H54 (cell line): ENCODE measurements at regions not wholly inside any gene's neighbourhood (a gene's known extent, or its start where the extent isn't known, plus 50 kb on each side); places are given as distances from the start of the nearest gene placed in this dataset.

Experiments
- DNase-seq: peaks from one replicate; pipeline ENCODE4 v3.0.0; 2011; ENCODE audit warnings: low spot score, mixed read lengths; ENCODE audit not compliant: insufficient read length
- FAIRE-seq: peaks from 3 replicates; lab custom pipeline; 2011; peaks lifted over from hg19 to GRCh38; lab: Jason Lieb, UNC
- POLR2A ChIP-seq: IDR thresholded peaks from 2 replicates; pipeline ENCODE4 v1.6.1; 2011; ENCODE audit warnings: low read depth, mild to moderate bottlenecking, low read length

DNA sequence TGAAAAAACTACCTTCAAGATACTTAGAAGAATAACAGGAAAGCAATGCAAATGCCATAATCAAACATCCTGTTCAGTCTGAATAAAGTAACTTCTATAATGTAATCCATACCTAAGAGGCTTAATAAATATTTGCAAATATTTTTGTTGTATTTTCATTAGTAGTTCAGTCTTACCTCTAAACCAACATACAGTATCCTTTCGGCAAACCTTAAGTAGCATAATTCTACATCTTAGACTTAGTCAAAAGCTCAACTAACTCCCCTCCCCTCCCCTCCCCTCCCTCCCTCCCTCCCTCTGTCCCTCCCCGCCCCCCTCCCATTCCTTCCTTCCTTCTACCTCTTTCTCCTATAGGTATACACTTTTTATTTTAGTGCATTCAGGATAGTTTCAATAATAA is 1373.2 kb downstream of the SUCLG1 start:
- no peak for FAIRE-seq
- no peak for DNase-seq
- TF ChIP-seq POLR2A, result no peak

DNA sequence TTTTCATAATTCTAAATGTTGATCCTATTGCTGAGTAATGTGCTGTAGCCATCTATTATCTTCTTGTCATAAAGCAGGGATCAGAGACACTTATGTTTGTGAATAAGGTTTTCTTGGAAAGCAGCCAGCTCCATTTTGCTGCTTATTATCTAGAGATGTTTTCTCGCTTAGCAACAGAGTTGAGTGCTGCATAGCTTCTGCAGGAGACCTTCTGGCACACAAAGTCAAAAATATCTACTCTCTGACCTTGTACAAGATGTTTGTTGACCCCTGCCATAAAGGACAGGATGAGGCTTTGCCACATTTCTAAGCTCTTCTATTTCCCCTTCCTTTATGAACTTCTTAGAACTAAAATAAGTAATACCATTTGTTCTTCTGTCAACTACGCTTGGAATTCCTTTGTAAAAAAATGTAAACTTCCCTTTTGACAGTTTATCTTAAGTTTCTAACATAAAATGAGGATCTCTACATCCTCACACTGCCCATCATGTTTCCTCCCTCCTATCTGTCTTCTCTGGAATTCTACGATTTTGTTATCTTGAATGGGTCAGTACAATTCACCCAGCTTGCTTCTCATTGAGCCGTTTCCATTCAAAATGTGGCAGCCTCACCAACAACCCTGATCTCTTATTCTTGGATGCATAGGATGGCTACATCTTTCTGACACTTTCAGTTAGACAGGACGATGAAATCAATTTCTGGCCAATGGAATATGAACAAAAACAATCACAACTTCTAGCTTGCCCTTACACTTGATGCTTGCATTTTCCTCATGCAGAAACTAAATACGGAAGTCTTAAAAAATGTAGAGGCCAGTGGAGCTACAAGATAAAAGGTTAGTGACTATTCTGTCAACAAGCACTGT is 1377.0 kb downstream of the SUCLG1 start:
- FAIRE-seq, result no peak
- TF ChIP-seq POLR2A, result no peak
- no peak for DNase-seq

DNA sequence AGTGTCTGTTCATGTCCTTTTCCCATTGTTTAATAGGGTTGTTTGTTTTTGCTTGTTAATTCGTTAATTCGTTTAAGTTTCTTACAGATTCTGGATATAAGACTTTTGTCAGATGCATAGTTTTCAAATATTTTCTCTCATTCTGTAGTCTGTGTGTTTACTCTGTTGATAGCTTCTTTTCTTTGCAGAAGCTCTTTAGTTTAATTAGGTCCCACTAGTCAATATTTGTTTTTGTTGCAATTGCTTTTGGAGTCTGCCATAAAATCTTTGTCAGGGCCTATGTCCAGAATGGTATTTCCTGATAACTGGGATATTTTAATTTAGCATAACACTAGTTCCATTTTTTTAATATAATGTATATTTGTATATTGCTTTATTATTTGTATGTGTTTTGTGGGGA is 1380.1 kb downstream of the SUCLG1 start:
- TF ChIP-seq POLR2A, result no peak
- FAIRE-seq, result no peak
- no peak for DNase-seq

DNA sequence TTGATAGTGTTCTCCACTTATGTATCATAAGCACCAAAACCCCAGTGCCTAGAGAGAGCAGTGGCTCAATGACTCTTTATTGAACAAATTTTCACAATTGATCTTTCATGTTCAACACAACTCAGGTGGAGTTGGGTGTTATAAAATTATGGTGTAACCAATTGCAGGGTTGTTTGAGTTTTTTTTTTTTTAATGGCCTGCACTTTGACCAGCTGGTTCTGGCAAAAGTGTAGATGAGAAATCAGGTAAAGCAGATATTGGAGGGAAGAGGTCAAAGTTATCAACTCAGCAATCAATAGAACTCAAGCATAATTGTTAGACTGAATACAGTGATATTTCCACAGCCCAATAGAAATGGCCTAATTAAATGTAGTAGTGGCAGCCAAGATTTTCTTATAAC is 1386.3 kb downstream of the SUCLG1 start:
- FAIRE-seq (no peak), DNase-seq (no peak)
- no peak for TF ChIP-seq POLR2A

DNA sequence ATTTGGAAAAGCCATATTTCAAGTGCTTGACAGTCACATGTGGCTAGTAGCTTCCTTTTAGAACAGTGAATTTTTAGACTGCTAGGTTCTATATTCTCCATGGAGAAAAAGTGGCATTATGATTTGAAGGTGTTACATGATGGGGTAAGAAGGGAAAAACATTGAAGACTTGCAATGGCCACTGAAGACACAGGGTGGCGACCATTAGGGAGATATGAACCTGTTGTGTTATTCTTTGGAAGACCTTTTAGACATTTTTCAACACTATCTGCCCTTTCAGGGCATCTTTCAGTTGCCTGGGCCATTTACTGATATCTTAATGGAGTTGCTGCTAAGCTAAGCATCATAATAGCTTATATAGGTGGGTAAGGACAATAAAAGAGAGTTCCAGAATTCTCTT is 1387.2 kb downstream of the SUCLG1 start:
- FAIRE-seq (no peak), DNase-seq (no peak)
- TF ChIP-seq POLR2A, result no peak

DNA sequence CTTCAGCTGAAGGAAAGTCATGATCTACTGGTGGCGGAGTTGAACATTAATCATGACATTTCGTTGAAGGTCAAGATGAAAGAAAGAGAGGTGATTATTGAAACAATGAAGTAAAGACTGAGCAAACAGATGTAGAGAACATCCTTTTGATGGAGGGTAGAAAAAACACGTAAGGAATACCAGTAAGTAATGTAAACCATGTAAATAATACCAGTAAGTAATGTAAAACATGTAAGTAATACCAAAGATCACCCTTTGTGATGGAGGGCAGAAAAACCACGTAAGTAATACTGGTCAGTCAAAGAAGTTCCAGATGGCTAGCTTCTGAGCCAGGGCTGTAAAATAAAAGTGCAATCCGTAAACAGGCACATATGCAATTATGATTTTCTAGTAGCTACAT is 1387.7 kb downstream of the SUCLG1 start:
- DNase-seq (no peak), FAIRE-seq (no peak)
- TF ChIP-seq POLR2A, result no peak

DNA sequence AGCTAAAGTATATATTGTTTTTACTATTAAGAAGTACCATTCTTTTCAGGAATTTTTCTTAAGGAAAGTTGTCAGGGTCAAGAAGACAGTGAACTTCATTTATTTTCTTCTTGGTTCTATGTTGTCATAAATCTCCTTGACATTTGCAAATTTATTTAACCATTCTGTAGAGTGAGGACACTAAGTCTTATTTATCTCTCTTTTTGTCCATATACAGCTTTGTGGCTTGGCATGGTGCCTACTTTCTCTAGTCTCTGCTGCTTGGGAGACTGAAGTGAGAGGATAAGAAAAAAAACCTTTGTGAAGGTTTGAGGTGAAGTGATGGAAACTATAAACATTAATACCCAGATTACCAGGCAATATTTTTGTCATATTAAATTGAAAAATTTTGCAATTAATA is 1389.4 kb downstream of the SUCLG1 start:
- TF ChIP-seq POLR2A, result no peak
- DNase-seq, result no peak
- FAIRE-seq, result peak; percentile 23

DNA sequence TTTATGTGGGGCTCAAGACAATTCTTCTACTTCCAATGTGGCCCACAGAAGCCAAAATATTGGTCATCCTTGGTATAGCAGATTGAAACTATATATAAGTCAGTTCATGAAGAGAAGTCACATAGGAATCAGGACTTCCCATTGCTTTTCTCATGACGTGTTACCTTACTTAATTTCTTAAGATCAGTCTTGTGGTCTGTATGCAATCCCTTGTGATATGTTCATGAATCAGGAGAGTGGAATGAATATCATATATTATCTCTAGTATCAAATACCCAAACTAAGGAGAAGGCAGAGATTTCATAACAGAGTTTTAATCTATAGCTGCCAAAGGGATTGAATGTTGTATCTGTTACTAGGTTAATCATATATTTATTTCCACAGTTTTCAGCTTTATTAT is 1390.4 kb downstream of the SUCLG1 start:
- DNase-seq (no peak), FAIRE-seq (no peak)
- no peak for TF ChIP-seq POLR2A

DNA sequence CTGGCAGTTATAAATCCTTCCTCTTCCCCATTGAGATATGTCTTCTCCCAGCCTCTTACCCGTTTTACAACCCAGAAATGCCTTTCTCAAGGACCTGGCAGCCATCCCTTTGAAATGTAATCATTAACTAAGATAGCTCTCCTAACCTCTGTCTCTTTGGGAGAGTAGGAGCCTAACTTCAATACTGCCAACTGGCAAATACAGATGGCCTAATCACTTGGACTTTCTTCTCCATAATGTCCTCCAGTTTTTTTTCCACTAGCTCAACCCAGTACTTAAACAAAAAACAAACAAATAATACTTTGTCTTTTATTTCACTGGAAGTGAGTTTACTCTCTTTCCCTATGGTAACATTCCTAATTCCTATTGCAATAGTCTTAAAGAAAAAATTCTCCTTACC is 1391.1 kb downstream of the SUCLG1 start:
- DNase-seq, result no peak
- no peak for TF ChIP-seq POLR2A
- FAIRE-seq, result no peak

DNA sequence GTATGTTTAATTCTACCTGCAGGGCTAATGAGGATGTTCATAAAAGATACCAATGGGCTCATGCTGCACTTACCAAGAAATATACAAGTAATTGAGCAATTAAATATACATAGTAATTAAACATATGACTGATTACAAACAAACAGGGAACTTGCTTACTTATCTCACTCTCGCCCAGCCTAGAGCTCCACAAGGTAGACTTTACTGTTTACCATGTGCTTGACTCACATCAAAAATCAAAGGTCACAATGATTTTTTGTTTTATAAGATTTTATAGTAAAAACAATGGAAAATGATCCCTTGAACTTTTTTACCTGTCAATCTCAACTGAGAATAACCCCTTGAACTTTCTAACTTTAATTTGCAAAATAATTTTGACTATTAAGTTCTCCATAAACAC is 1395.1 kb downstream of the SUCLG1 start:
- DNase-seq, result no peak
- no peak for TF ChIP-seq POLR2A
- FAIRE-seq, result no peak

DNA sequence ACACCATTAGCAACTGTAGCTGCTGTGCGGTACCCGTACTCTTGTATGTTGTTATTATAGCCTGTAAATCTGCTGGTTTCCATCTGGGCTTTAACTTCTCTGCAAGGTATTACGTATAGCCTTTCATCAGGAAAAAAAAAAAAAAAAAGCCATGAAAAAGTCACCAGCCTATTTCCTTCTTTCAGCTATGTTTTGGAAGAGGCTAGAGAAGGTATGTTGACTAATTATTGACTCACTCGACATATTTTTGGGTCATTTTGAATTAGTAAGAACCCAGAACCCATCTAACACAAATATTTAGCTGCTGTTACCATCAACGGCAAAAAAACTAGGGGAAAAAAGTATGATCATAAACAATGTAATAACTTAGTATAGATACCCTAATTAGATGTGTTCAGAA is 1395.6 kb downstream of the SUCLG1 start:
- no peak for FAIRE-seq
- TF ChIP-seq POLR2A, result no peak
- no peak for DNase-seq

DNA sequence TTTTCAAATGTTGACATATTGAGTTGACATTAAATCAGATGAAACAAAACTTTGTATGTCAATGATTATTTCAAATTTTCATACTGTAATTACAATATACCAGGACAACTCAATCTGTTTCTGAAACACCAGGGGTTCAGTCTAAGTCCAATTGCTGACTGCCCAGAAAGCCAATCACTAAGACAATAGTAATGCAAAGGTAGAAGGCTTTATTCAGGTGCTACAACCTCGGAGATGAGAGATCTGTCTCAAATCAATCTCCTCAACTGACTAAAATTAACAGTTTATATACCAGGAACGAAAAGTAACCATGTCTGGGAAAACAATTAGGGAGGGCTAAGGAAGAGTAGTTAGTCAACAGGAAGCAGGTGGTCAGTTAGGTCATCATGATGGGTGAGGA is 1400.4 kb downstream of the SUCLG1 start:
- FAIRE-seq (no peak), DNase-seq (no peak)
- TF ChIP-seq POLR2A, result no peak

DNA sequence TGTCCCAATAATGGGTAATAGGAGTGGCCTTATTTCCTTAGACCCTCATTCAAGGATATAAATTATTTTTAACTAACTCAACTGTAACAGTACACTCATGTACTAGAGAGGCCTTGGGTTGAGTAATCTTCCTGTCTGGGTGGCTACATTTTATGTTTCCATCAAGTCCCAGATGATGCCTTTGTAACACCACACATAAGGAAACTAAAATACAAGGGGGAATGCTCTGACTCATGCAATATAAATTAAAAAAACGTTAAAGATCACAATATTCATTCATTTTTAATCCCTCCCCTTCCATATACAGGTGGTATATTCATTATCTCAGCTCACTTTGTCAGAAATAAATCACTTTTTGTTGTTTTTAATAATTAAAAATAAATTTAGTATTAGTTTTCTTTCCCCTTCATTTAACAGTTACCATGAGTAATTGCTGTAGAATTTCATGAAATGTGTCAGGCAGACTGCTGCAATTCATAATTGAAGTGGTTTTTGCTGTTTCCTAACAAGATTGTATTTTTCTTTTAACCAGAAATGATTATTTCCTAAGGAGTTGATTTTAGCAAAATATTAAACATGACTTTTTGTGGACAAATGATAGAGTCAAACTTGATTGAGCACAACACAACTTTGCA is 1403.6 kb downstream of the SUCLG1 start:
- TF ChIP-seq POLR2A, result no peak
- peak; percentile 28 for DNase-seq
- FAIRE-seq, result peak; percentile 85

DNA sequence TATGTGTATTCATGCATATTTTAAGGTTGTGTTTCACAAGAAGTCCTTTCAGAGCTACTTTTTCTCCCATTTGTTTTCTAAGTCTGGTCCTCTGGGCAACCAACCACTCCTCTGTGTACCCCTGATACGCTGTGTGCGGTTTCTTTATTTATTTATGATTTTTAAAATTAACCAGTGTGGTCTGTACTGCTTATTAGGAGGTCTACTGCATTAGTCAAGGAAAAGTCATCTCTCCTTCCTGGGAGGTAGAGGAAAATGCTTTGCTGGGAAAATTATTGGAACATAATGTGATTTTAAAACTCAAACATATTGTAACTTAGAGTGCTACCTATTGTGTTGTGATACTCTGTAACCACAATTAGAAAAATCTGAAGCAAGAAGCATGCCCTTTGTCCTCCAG is 1404.3 kb downstream of the SUCLG1 start:
- no peak for TF ChIP-seq POLR2A
- DNase-seq (no peak), FAIRE-seq (no peak)
